B cell (primary cell): ENCODE measurements at regions not wholly inside any gene's neighbourhood (a gene's known extent, or its start where the extent isn't known, plus 50 kb on each side); places are given as distances from the start of the nearest gene placed in this dataset.

ENCODE experiments used
- ATAC-seq: fragments of 200-7000 bp; cut with Tn5 transposase; one replicate; pipeline ENCODE4 v1.10.0; 2021; ENCODE audit warnings: low read depth, mild to moderate bottlenecking, moderate number of reproducible peaks, moderate library complexity
- CTCF ChIA-PET: fragments of 350-600 bp; sonication (Branson Sonifier 250); formaldehyde crosslinking; loops from one replicate; lab custom pipeline; 2021; ENCODE audit warnings: antibody characterized with exemption, inconsistent platforms; lab: Charles Lee
- POLR2A ChIA-PET: fragments of 350-600 bp; sonication (Branson Sonifier 250); formaldehyde crosslinking; loops from one replicate; lab custom pipeline; 2021; ENCODE audit warnings: antibody characterized with exemption; lab: Charles Lee
- DNase-seq: peaks from one replicate; pipeline ENCODE4 v3.0.0; 2013
- H2AFZ ChIP-seq: 2 replicates; pipeline ENCODE4 v1.6.1; 2012; ENCODE audit warnings: mild to moderate bottlenecking, low read depth, low read length; ENCODE audit not compliant: insufficient read depth, poor library complexity, severe bottlenecking
- H3K27ac ChIP-seq, 2 donors: 1 replicate in 1 of 2; 2 replicates in 1 of 2; pipeline ENCODE4 v1.5.1; 2012 to 2013; ENCODE audit warnings: low read length in 2 of 2, mild to moderate bottlenecking in 2 of 2, moderate library complexity in 1 of 2
- H3K27me3 ChIP-seq, 4 experiments: fragments of 200-600 bp in 1 of 4; sonication (generic) in 1 of 4; replicated peaks in 1 of 4; 1 replicate in 2 of 4; 2 replicates in 2 of 4; pipeline versions ENCODE4 v1.6.1 to v1.7.0; 2013 to 2016; ENCODE audit warnings: low read length in 3 of 4, mild to moderate bottlenecking in 2 of 4, mixed read lengths in 1 of 4, moderate library complexity in 1 of 4; ENCODE audit not compliant: insufficient read depth in 4 of 4, control insufficient read depth in 3 of 4; ENCODE audit errors: control extremely low read depth in 1 of 4
- H3K36me3 ChIP-seq, 2 experiments: replicated peaks in 1 of 2; 1 replicate in 1 of 2; 2 replicates in 1 of 2; pipeline versions ENCODE4 v1.6.1 to v1.7.1; 2013; ENCODE audit warnings: low read length in 1 of 2; ENCODE audit not compliant: insufficient read depth in 2 of 2, control insufficient read depth in 1 of 2; ENCODE audit errors: control extremely low read depth in 1 of 2, extremely low read depth in 1 of 2
- H3K4me1 ChIP-seq, 2 donors: fragments of 200-600 bp in 1 of 2; sonication (generic) in 1 of 2; 1 replicate in 1 of 2; 2 replicates in 1 of 2; pipeline versions ENCODE4 v1.5.1 to v1.6.1; 2013 to 2017; ENCODE audit warnings: low read length in 2 of 2; ENCODE audit not compliant: control insufficient read depth in 2 of 2, insufficient read depth in 2 of 2
- H3K4me2 ChIP-seq: replicated peaks from 2 replicates; pipeline ENCODE3; 2012; ENCODE audit warnings: mild to moderate bottlenecking, low read depth, low read length; ENCODE audit not compliant: poor library complexity, severe bottlenecking
- H3K4me3 ChIP-seq, 5 experiments: fragments of 200-600 bp in 1 of 5; sonication (generic) in 1 of 5; 1 replicate in 3 of 5; 2 replicates in 2 of 5; pipeline versions ENCODE4 v1.5.1 to v1.7.0; 2011 to 2016; ENCODE audit warnings: low read length in 4 of 5, mild to moderate bottlenecking in 4 of 5, low read depth in 2 of 5, control low read depth in 1 of 5, moderate library complexity in 1 of 5; ENCODE audit not compliant: insufficient read depth in 1 of 5; ENCODE audit errors: control extremely low read depth in 1 of 5, extremely low read depth in 1 of 5
- H3K79me2 ChIP-seq: fragments of 200-600 bp; sonication (generic); one replicate; pipeline ENCODE4 v1.6.0; 2016; ENCODE audit warnings: low read length; ENCODE audit not compliant: control insufficient read depth, insufficient read depth
- H3K9ac ChIP-seq: fragments of 200-600 bp; sonication (generic); 2 replicates; pipeline ENCODE4 v1.6.1; 2017; ENCODE audit warnings: mild to moderate bottlenecking, low read length, moderate library complexity
- H3K9me3 ChIP-seq, 3 donors: one replicate each; pipeline versions ENCODE4 v1.6.1 to v1.7.1; 2013; ENCODE audit warnings: low read length in 2 of 3; ENCODE audit not compliant: control insufficient read depth in 2 of 3, insufficient read depth in 1 of 3; ENCODE audit errors: control extremely low read depth in 1 of 3
- H4K20me1 ChIP-seq: 2 replicates; pipeline ENCODE4 v1.6.0; 2012; ENCODE audit warnings: mild to moderate bottlenecking, low read length; ENCODE audit not compliant: insufficient read depth, control insufficient read depth, poor library complexity, severe bottlenecking
- H3K27ac Mint-ChIP-seq: one replicate; pipeline ENCODE4 v1.8.0; 2021; ENCODE audit warnings: mixed read lengths
- H3K27me3 Mint-ChIP-seq: one replicate; pipeline ENCODE4 v1.8.0; 2021; ENCODE audit warnings: mixed read lengths
- H3K4me1 Mint-ChIP-seq: one replicate; pipeline ENCODE4 v1.8.0; 2021; ENCODE audit warnings: mixed read lengths
- H3K4me3 Mint-ChIP-seq: one replicate; pipeline ENCODE4 v1.8.0; 2021; ENCODE audit warnings: mixed read lengths
- H3K9me3 Mint-ChIP-seq: one replicate; pipeline ENCODE4 v1.8.0; 2022; ENCODE audit warnings: mixed read lengths; ENCODE audit not compliant: insufficient read depth
- CTCF ChIP-seq: fragments of 200-600 bp; IDR thresholded peaks from one replicate; pipeline ENCODE4 v1.8.0; 2022; ENCODE audit warnings: antibody characterized with exemption, mild to moderate bottlenecking
- EZH2 ChIP-seq: IDR thresholded peaks from 2 replicates; pipeline ENCODE4 v1.6.1; 2012; ENCODE audit warnings: borderline replicate concordance, low read depth, mild to moderate bottlenecking, moderate library complexity, low read length; ENCODE audit not compliant: insufficient read depth, poor library complexity, severe bottlenecking
- whole genome bisulfite sequencing: methylation state at CpG from one replicate; pipeline ENCODE4 v1.1.5; 2013; ENCODE audit warnings: missing lambda C conversion rate; ENCODE audit not compliant: insufficient coverage; 5-methylcytosine and 5-hydroxymethylcytosine counted together
- intact Hi-C: fragments of 100-400 bp; cut with micrococcal nuclease; formaldehyde crosslinking; loops from one replicate; pipeline ENCODE4 v1.10.0; 2022

- no peak overlapping the region for H3K4me3 ChIP-seq
- no peak for TF ChIP-seq EZH2
- TF ChIP-seq CTCF, result no peak
- no CpG with 5 or more reads among the region's 4 CpGs for WGBS
- no peak overlapping the region for H3K27ac ChIP-seq
- H3K27me3 ChIP-seq, result no peaks in the 10 kb centered on the region
- no peak overlapping the region for H3K9ac ChIP-seq
- no peak for DNase-seq
- Mint-ChIP-seq H3K4me1 (no peaks in the 10 kb centered on the region), H3K9me3 (no peaks in the 10 kb centered on the region), H3K4me3 (no peak overlapping the region), H3K27me3 (no peaks in the 10 kb centered on the region), H3K27ac (no peak overlapping the region)
- H3K36me3 ChIP-seq, result no peaks in the 10 kb centered on the region
- intact Hi-C loops, result no loop called here
- no peak for ATAC-seq
- peaks cover 0 to 5% (median 0%) of the 10 kb centered on the region in 3 donors for H3K9me3 ChIP-seq
- no peak overlapping the region for H3K4me2 ChIP-seq
- no peaks in the 10 kb centered on the region for H4K20me1 ChIP-seq
- no peaks in the 10 kb centered on the region for H3K4me1 ChIP-seq
- ChIA-PET CTCF (no interaction called here), POLR2A (no interaction called here)
- no peaks in the 10 kb centered on the region for H3K79me2 ChIP-seq
- H2AFZ ChIP-seq, result no peak overlapping the region
Observed at GRCh38 chr9:7659766-7660165, 139.8 kb downstream of the DMAC1 start.

- POLR2A ChIA-PET, result no interaction called here
- no peaks in the 10 kb centered on the region for H3K79me2 ChIP-seq
- Mint-ChIP-seq H3K4me1 (peaks cover 10% of the 10 kb centered on the region), H3K4me3 (no peak overlapping the region), H3K27me3 (peaks cover 3% of the 10 kb centered on the region), H3K27ac (no peak overlapping the region), H3K9me3 (no peaks in the 10 kb centered on the region)
- intact Hi-C loops, result no loop called here
- peaks cover 0 to 9% (median 0%) of the 10 kb centered on the region in 3 donors for H3K9me3 ChIP-seq
- no peak overlapping the region for H3K4me2 ChIP-seq
- no peaks in the 10 kb centered on the region for H3K36me3 ChIP-seq
- H3K9ac ChIP-seq, result no peak overlapping the region
- 83% methylated on average over 3 of the region's 5 CpGs for WGBS
- H2AFZ ChIP-seq, result no peak overlapping the region
- CTCF ChIA-PET, result no interaction called here
- H3K27ac ChIP-seq, result no peak overlapping the region
- ATAC-seq, result no peak
- DNase-seq, result no peak
- H4K20me1 ChIP-seq, result no peaks in the 10 kb centered on the region
- no peak overlapping the region for H3K4me3 ChIP-seq
- no peaks in the 10 kb centered on the region for H3K27me3 ChIP-seq
- peaks cover 0 to 6% of the 10 kb centered on the region in 2 donors for H3K4me1 ChIP-seq
- no peak for TF ChIP-seq CTCF
- TF ChIP-seq EZH2, result no peak
Observed at GRCh38 chr9:7656636-7657035, 142.9 kb downstream of the DMAC1 start.
